ENCODE measurements at regions not wholly inside any gene's neighbourhood (a gene's known extent, or its start where the extent isn't known, plus 50 kb on each side); places are given as distances from the start of the nearest gene placed in this dataset.
"Not testable (repeated sequence)": the region's sequence is repeated elsewhere in the genome, so short reads cannot be mapped to it uniquely, and the experiment has no call there.

- H3K9me3 ChIP-seq (ENCODE audit: low read depth); H3K27me3 ChIP-seq; H3K4me1 ChIP-seq (ENCODE audit: low read depth); H3K36me3 ChIP-seq; H3K27ac ChIP-seq; H3K4me3 ChIP-seq; DNase-seq (ENCODE audit: low read depth in 1 of 2, low spot score in 1 of 2): not testable (repeated sequence)
These were observed 1581.8 kb downstream of the FOXD4L5 start for GRCh38 chr9:63703138-63703665.

All from cardiac muscle cell (in vitro differentiated cells and primary cell).